ENCODE measurements at regions not wholly inside any gene's neighbourhood (a gene's known extent, or its start where the extent isn't known, plus 50 kb on each side); places are given as distances from the start of the nearest gene placed in this dataset.

- DNase-seq, result no peak
- Mint-ChIP-seq H3K4me1 (ENCODE audit: low read depth) (peaks cover 28% of the 10 kb centered on the region), H3K9me3 (no peaks in the 10 kb centered on the region), H3K4me3 (no peak overlapping the region), H3K27me3 (ENCODE audit: low read depth) (peaks cover 5% of the 10 kb centered on the region), H3K36me3 (ENCODE audit: insufficient read depth in 2 of 2) (no peaks in the 10 kb centered on the region), H3K27ac (no peak overlapping the region)
- no peak for ATAC-seq (replicated peaks in 1 of 2)
Measured at GRCh38 chr6:105799056-105799455, 287.1 kb upstream of the PRDM1 start.

GRCh38 chr6:105797983-105798453, 288.1 kb upstream of the PRDM1 start:
- ATAC-seq (replicated peaks in 1 of 2), result no peak
- no peaks in the 10 kb centered on the region for H3K36me3 Mint-ChIP-seq (ENCODE audit: insufficient read depth in 2 of 2)
- peaks cover 39% of the 10 kb centered on the region for H3K4me1 Mint-ChIP-seq (ENCODE audit: low read depth)
- DNase-seq, result no peak
- no peak overlapping the region for H3K27ac Mint-ChIP-seq
- no peak overlapping the region for H3K4me3 Mint-ChIP-seq
- no peaks in the 10 kb centered on the region for H3K9me3 Mint-ChIP-seq
- peaks cover 5% of the 10 kb centered on the region for H3K27me3 Mint-ChIP-seq (ENCODE audit: low read depth)

GRCh38 chr6:105797286-105797979, 288.7 kb upstream of the PRDM1 start:
- no peaks in the 10 kb centered on the region for H3K9me3 Mint-ChIP-seq
- no peak overlapping the region for H3K4me3 Mint-ChIP-seq
- ATAC-seq (replicated peaks in 1 of 2), result no peak
- peaks cover 44% of the 10 kb centered on the region for H3K4me1 Mint-ChIP-seq (ENCODE audit: low read depth)
- H3K36me3 Mint-ChIP-seq (ENCODE audit: insufficient read depth in 2 of 2), result no peaks in the 10 kb centered on the region
- no peak for DNase-seq
- no peak overlapping the region for H3K27ac Mint-ChIP-seq
- peaks cover 5% of the 10 kb centered on the region for H3K27me3 Mint-ChIP-seq (ENCODE audit: low read depth)

- DNase-seq (peak in 1 of 2 donors; percentile 15), ATAC-seq (replicated peaks in 1 of 2) (peak; percentile 67 to 79)
- H3K27me3 Mint-ChIP-seq (ENCODE audit: low read depth), result peaks cover 5% of the 10 kb centered on the region
- H3K36me3 Mint-ChIP-seq (ENCODE audit: insufficient read depth in 2 of 2), result no peaks in the 10 kb centered on the region
- H3K4me1 Mint-ChIP-seq (ENCODE audit: low read depth), result peaks cover 59% of the 10 kb centered on the region
- H3K9me3 Mint-ChIP-seq, result no peaks in the 10 kb centered on the region
- no peak overlapping the region for H3K27ac Mint-ChIP-seq
- H3K4me3 Mint-ChIP-seq, result peak overlapping the region in 1 of 2 donors; percentile 6
Measured at GRCh38 chr6:105795913-105796517, 290.1 kb upstream of the PRDM1 start.

- DNase-seq, result no peak
- H3K27ac Mint-ChIP-seq, result no peak overlapping the region
- H3K36me3 Mint-ChIP-seq (ENCODE audit: insufficient read depth in 2 of 2), result no peaks in the 10 kb centered on the region
- no peak for ATAC-seq (replicated peaks in 1 of 2)
- peaks cover 63% of the 10 kb centered on the region for H3K4me1 Mint-ChIP-seq (ENCODE audit: low read depth)
- H3K27me3 Mint-ChIP-seq (ENCODE audit: low read depth), result peaks cover 5% of the 10 kb centered on the region
- H3K4me3 Mint-ChIP-seq, result peak overlapping the region in 1 of 2 donors; percentile 6
- H3K9me3 Mint-ChIP-seq, result no peaks in the 10 kb centered on the region
Measured at GRCh38 chr6:105795366-105795765, 290.8 kb upstream of the PRDM1 start.

- Mint-ChIP-seq H3K4me3 (peak overlapping the region in 1 of 2 donors; percentile 42), H3K27ac (peak overlapping the region; percentile 13)
Measured at GRCh38 chr6:105794870-105795269, 291.3 kb upstream of the PRDM1 start.

GRCh38 chr6:105794239-105794638, 291.9 kb upstream of the PRDM1 start:
- Mint-ChIP-seq H3K4me1 (ENCODE audit: low read depth) (peaks cover 57% of the 10 kb centered on the region), H3K27ac (no peak overlapping the region), H3K4me3 (no peak overlapping the region)

More at GRCh38 chr6:105794870-105795269, 291.3 kb upstream of the PRDM1 start:
- Mint-ChIP-seq H3K27me3 (ENCODE audit: low read depth) (peaks cover under 1% of the 10 kb centered on the region), H3K4me1 (ENCODE audit: low read depth) (peaks cover 58% of the 10 kb centered on the region), H3K9me3 (no peaks in the 10 kb centered on the region), H3K36me3 (ENCODE audit: insufficient read depth in 2 of 2) (no peaks in the 10 kb centered on the region)
- peak; percentile 24 to 44 for ATAC-seq (replicated peaks in 1 of 2)
- DNase-seq, result no peak

GRCh38 chr6:105793130-105793529, 293.0 kb upstream of the PRDM1 start:
- H3K27me3 Mint-ChIP-seq (ENCODE audit: low read depth), result peaks cover 7% of the 10 kb centered on the region
- DNase-seq (no peak), ATAC-seq (replicated peaks in 1 of 2) (no peak)
- H3K9me3 Mint-ChIP-seq, result no peaks in the 10 kb centered on the region
- H3K36me3 Mint-ChIP-seq (ENCODE audit: insufficient read depth in 2 of 2), result peaks cover 0 to under 1% of the 10 kb centered on the region in 2 donors
- no peak overlapping the region for H3K27ac Mint-ChIP-seq
- H3K4me3 Mint-ChIP-seq, result no peak overlapping the region
- H3K4me1 Mint-ChIP-seq (ENCODE audit: low read depth), result peaks cover 58% of the 10 kb centered on the region

More at GRCh38 chr6:105794239-105794638, 291.9 kb upstream of the PRDM1 start:
- Mint-ChIP-seq H3K9me3 (no peaks in the 10 kb centered on the region), H3K36me3 (ENCODE audit: insufficient read depth in 2 of 2) (no peaks in the 10 kb centered on the region), H3K27me3 (ENCODE audit: low read depth) (peaks cover 6% of the 10 kb centered on the region)
- no peak for DNase-seq
- no peak for ATAC-seq (replicated peaks in 1 of 2)

GRCh38 chr6:105791583-105792318, 294.4 kb upstream of the PRDM1 start:
- Mint-ChIP-seq H3K27me3 (ENCODE audit: low read depth) (peaks cover 7% of the 10 kb centered on the region), H3K27ac (peak overlapping the region; percentile 75), H3K4me3 (peak overlapping the region in 1 of 2 donors; percentile 12), H3K36me3 (ENCODE audit: insufficient read depth in 2 of 2) (peaks cover 3 to 6% of the 10 kb centered on the region in 2 donors), H3K9me3 (peaks cover 0 to 2% of the 10 kb centered on the region in 2 donors), H3K4me1 (ENCODE audit: low read depth) (peaks cover 72% of the 10 kb centered on the region)
- DNase-seq (no peak), ATAC-seq (replicated peaks in 1 of 2) (no peak)

- no peak overlapping the region for H3K27ac Mint-ChIP-seq
- ATAC-seq (replicated peaks in 1 of 2), result no peak
- peaks cover 0 to 2% of the 10 kb centered on the region in 2 donors for H3K9me3 Mint-ChIP-seq
- peaks cover 78% of the 10 kb centered on the region for H3K4me1 Mint-ChIP-seq (ENCODE audit: low read depth)
- no peak overlapping the region for H3K4me3 Mint-ChIP-seq
- no peak for DNase-seq
- peaks cover 3 to 6% of the 10 kb centered on the region in 2 donors for H3K36me3 Mint-ChIP-seq (ENCODE audit: insufficient read depth in 2 of 2)
- peaks cover 7% of the 10 kb centered on the region for H3K27me3 Mint-ChIP-seq (ENCODE audit: low read depth)
Measured at GRCh38 chr6:105791179-105791578, 295.0 kb upstream of the PRDM1 start.

DNA sequence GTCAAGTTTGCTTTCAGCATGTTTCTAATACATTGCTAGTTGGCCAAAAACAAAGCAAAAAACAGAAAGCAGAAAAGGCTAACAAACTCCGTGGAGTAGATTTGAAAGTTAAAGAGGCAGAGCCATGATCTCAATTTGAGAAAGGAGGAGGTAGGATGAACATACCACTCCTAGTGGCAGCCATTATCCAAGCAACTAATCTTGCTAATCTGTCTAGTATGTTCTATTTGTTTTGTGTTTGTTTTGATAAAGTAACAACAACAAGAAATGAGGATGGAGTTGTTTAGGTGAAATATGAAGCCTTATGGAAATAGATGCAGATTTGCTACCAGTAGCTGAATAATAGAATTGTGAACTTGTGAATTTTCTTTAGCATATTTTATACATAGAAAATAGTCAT, 295.5 kb upstream of the PRDM1 start:
- Mint-ChIP-seq H3K27ac (no peak overlapping the region), H3K36me3 (ENCODE audit: insufficient read depth in 2 of 2) (peaks cover 3 to 6% of the 10 kb centered on the region in 2 donors), H3K9me3 (peaks cover 0 to 2% of the 10 kb centered on the region in 2 donors), H3K4me1 (ENCODE audit: low read depth) (peaks cover 79% of the 10 kb centered on the region), H3K27me3 (ENCODE audit: low read depth) (peaks cover 11% of the 10 kb centered on the region), H3K4me3 (no peak overlapping the region)
- ATAC-seq (replicated peaks in 1 of 2), result no peak
- no peak for DNase-seq

- H3K36me3 Mint-ChIP-seq (ENCODE audit: insufficient read depth in 2 of 2), result peaks cover 3 to 6% of the 10 kb centered on the region in 2 donors
- DNase-seq (no peak), ATAC-seq (replicated peaks in 1 of 2) (no peak)
- peaks cover 75% of the 10 kb centered on the region for H3K4me1 Mint-ChIP-seq (ENCODE audit: low read depth)
- H3K9me3 Mint-ChIP-seq, result peaks cover 0 to 2% of the 10 kb centered on the region in 2 donors
- H3K4me3 Mint-ChIP-seq, result no peak overlapping the region
- peaks cover 18% of the 10 kb centered on the region for H3K27me3 Mint-ChIP-seq (ENCODE audit: low read depth)
- H3K27ac Mint-ChIP-seq, result no peak overlapping the region
Measured at GRCh38 chr6:105789935-105790334, 296.2 kb upstream of the PRDM1 start.

DNA sequence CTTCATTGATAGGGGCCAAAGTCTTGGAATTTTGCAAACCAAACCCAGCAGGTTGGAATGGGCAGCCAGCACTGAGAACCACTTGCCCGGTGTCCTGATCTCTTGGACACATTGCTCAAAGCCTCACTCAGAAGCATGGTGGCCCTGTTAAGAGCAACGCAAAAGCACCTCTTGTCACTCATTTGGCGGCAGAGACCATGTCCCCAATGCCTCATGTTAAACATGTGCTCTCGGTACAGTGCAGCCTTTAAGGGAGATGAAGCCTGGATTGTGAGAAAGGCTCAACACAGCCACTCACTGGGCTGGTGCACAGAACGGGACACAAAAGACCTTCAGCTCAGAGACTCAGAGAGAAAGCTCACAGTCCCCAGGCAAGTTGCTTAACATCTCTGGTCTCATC, 298.4 kb upstream of the PRDM1 start:
- Mint-ChIP-seq H3K4me3 (no peak overlapping the region), H3K27ac (no peak overlapping the region), H3K4me1 (ENCODE audit: low read depth) (peaks cover 72% of the 10 kb centered on the region), H3K27me3 (ENCODE audit: low read depth) (peaks cover 23% of the 10 kb centered on the region), H3K36me3 (ENCODE audit: insufficient read depth in 2 of 2) (peaks cover 3 to 6% of the 10 kb centered on the region in 2 donors), H3K9me3 (peaks cover 0 to 2% of the 10 kb centered on the region in 2 donors)
- no peak for ATAC-seq (replicated peaks in 1 of 2)
- DNase-seq, result no peak

Measured in activated T-cell treated with anti-CD3 and anti-CD28 coated beads, Interleukin-2, amount 50 U/mL, for 72 hours (primary cell).